OCI-LY7 (cell line): ENCODE measurements at regions not wholly inside any gene's neighbourhood (a gene's known extent, or its start where the extent isn't known, plus 50 kb on each side); places are given as distances from the start of the nearest gene placed in this dataset.

Experiments
- BruUV-seq: library from RNA; stranded (reverse); fragments of 400-500 nt; replicated peaks from 2 replicates; lab custom pipeline; 2021; lab: Mats Ljungman, UMichigan
- CTCF ChIA-PET: fragments of 300-600 bp; sonication (Branson Sonifier 250); formaldehyde crosslinking; loops from one replicate; lab custom pipeline; 2022; ENCODE audit warnings: antibody characterized with exemption; ENCODE audit not compliant: unreplicated experiment; lab: Charles Lee
- POLR2A ChIA-PET: fragments of 300-600 bp; sonication (Branson Sonifier 250); formaldehyde crosslinking; loops from one replicate; lab custom pipeline; 2022; ENCODE audit warnings: antibody characterized with exemption; lab: Charles Lee
- DNase-seq: peaks from one replicate; pipeline ENCODE4 v3.0.0-alpha.2; 2015; ENCODE audit warnings: low spot score
- H2AFZ ChIP-seq: fragments of 200-600 bp; sonication (generic), shearing (Covaris generic); 2 replicates; pipeline ENCODE4 v1.6.1; 2014; ENCODE audit warnings: mild to moderate bottlenecking, antibody characterized with exemption, low read length, moderate library complexity
- H3K27ac ChIP-seq: fragments of 200-600 bp; sonication (generic); 2 replicates; pipeline ENCODE4 v1.5.1; 2014; ENCODE audit warnings: mixed run types, low read depth, mild to moderate bottlenecking, moderate library complexity, low read length, inconsistent platforms; ENCODE audit not compliant: poor library complexity, severe bottlenecking
- H3K36me3 ChIP-seq: fragments of 200-600 bp; sonication (generic); 2 replicates; pipeline ENCODE4 v1.6.1; 2014; ENCODE audit warnings: mild to moderate bottlenecking, antibody characterized with exemption, low read length, moderate library complexity, mixed read lengths; ENCODE audit not compliant: insufficient read depth
- H3K4me1 ChIP-seq: fragments of 200-600 bp; sonication (generic); 2 replicates; pipeline ENCODE4 v1.5.1; 2014; ENCODE audit warnings: mild to moderate bottlenecking, low read length; ENCODE audit not compliant: insufficient read depth, poor library complexity, severe bottlenecking
- H3K4me2 ChIP-seq: fragments of 200-600 bp; sonication (generic); 2 replicates; pipeline ENCODE4 v1.6.1; 2014; ENCODE audit warnings: mild to moderate bottlenecking, low read length
- H3K4me3 ChIP-seq: fragments of 200-600 bp; sonication (generic); 2 replicates; pipeline ENCODE4 v1.5.1; 2014; ENCODE audit warnings: mild to moderate bottlenecking, low read depth, low read length; ENCODE audit not compliant: poor library complexity, severe bottlenecking
- H3K79me2 ChIP-seq: fragments of 200-600 bp; sonication (generic); 2 replicates; pipeline ENCODE4 v1.6.1; 2016; ENCODE audit warnings: low read depth, mild to moderate bottlenecking, low read length, moderate library complexity, mixed read lengths; ENCODE audit not compliant: insufficient read depth
- H3K9me2 ChIP-seq: fragments of 200-600 bp; sonication (generic); 2 replicates; pipeline ENCODE4 v1.6.1; 2016; ENCODE audit warnings: mild to moderate bottlenecking, low read length, mixed read lengths; ENCODE audit not compliant: insufficient read depth
- H3K9me3 ChIP-seq: fragments of 200-600 bp; sonication (generic); 2 replicates; pipeline ENCODE4 v1.6.1; 2014; ENCODE audit warnings: mild to moderate bottlenecking, mixed run types, low read length, mixed read lengths
- H4K20me1 ChIP-seq: fragments of 200-600 bp; sonication (generic); 2 replicates; pipeline ENCODE4 v1.6.1; 2014; ENCODE audit warnings: mild to moderate bottlenecking, antibody characterized with exemption, low read length, moderate library complexity, mixed read lengths; ENCODE audit not compliant: insufficient read depth
- CTCF ChIP-seq: fragments of 200-600 bp; sonication (generic); conservative IDR thresholded peaks from 2 replicates; pipeline ENCODE4 v1.5.1; 2014; ENCODE audit warnings: mild to moderate bottlenecking, antibody characterized with exemption, low read length, moderate library complexity, mixed read lengths
- EZH2phosphoT487 ChIP-seq: fragments of 200-600 bp; sonication (generic); IDR thresholded peaks from 2 replicates; pipeline ENCODE4 v1.6.1; 2018; ENCODE audit warnings: low read depth, borderline replicate concordance, mild to moderate bottlenecking, mixed run types, antibody characterized with exemption, low read length, moderate library complexity, mixed read lengths
- intact Hi-C: fragments of 100-400 bp; cut with micrococcal nuclease; formaldehyde crosslinking; loops from one replicate; pipeline ENCODE4 v1.10.0; 2022; ENCODE audit not compliant: unreplicated experiment

- Histone ChIP-seq H3K36me3 (no peaks in the 10 kb centered on the region), H3K9me2 (no peaks in the 10 kb centered on the region), H3K4me1 (no peaks in the 10 kb centered on the region), H3K9me3 (no peaks in the 10 kb centered on the region), H3K4me2 (no peak overlapping the region), H3K27ac (no peak overlapping the region), H3K4me3 (no peak overlapping the region), H3K79me2 (no peaks in the 10 kb centered on the region), H4K20me1 (no peaks in the 10 kb centered on the region), H2AFZ (no peak overlapping the region)
- no peak for DNase-seq
- TF ChIP-seq CTCF (no peak), EZH2phosphoT487 (no peak)
- POLR2A ChIA-PET, result no interaction called here
- CTCF ChIA-PET, result no interaction called here
- intact Hi-C loops, result no loop called here
- BruUV-seq, result no TSS peak
These were observed 472.9 kb upstream of the FTMT start for GRCh38 chr5:121378559-121379359.

- no peak overlapping the region for H3K4me3 ChIP-seq
- BruUV-seq, result no TSS peak
- no peak overlapping the region for H2AFZ ChIP-seq
- H3K4me1 ChIP-seq, result no peaks in the 10 kb centered on the region
- ChIA-PET CTCF (no interaction called here), POLR2A (no interaction called here)
- H3K36me3 ChIP-seq, result no peaks in the 10 kb centered on the region
- no peak overlapping the region for H3K27ac ChIP-seq
- H3K9me2 ChIP-seq, result no peaks in the 10 kb centered on the region
- TF ChIP-seq CTCF, result no peak
- TF ChIP-seq EZH2phosphoT487, result no peak
- no peak for DNase-seq
- no peak overlapping the region for H3K4me2 ChIP-seq
- intact Hi-C loops, result no loop called here
- H3K9me3 ChIP-seq, result no peaks in the 10 kb centered on the region
- no peaks in the 10 kb centered on the region for H4K20me1 ChIP-seq
- no peaks in the 10 kb centered on the region for H3K79me2 ChIP-seq
These were observed 471.6 kb upstream of the FTMT start for GRCh38 chr5:121380066-121380465.

GRCh38 chr5:121384359-121384758, 467.3 kb upstream of the FTMT start:
- Histone ChIP-seq H3K79me2 (no peaks in the 10 kb centered on the region), H3K36me3 (no peaks in the 10 kb centered on the region), H3K27ac (no peak overlapping the region), H3K4me3 (no peak overlapping the region), H3K4me1 (no peaks in the 10 kb centered on the region), H3K9me3 (no peaks in the 10 kb centered on the region), H4K20me1 (no peaks in the 10 kb centered on the region), H3K9me2 (no peaks in the 10 kb centered on the region), H2AFZ (no peak overlapping the region), H3K4me2 (no peak overlapping the region)
- no peak for DNase-seq
- intact Hi-C loops, result no loop called here
- ChIA-PET CTCF (no interaction called here), POLR2A (no interaction called here)
- BruUV-seq, result no TSS peak
- no peak for TF ChIP-seq EZH2phosphoT487
- no peak for TF ChIP-seq CTCF
